Activated naive CD8-positive, alpha-beta T cell (primary cell): ENCODE measurements at regions not wholly inside any gene's neighbourhood (a gene's known extent, or its start where the extent isn't known, plus 50 kb on each side); places are given as distances from the start of the nearest gene placed in this dataset.

ENCODE experiments used
- H3K27ac Mint-ChIP-seq: one replicate; pipeline ENCODE4 v1.8.0; 2021; ENCODE audit warnings: mixed read lengths
- H3K27me3 Mint-ChIP-seq: one replicate; pipeline ENCODE4 v1.8.0; 2021; ENCODE audit warnings: mixed read lengths
- H3K36me3 Mint-ChIP-seq: one replicate; pipeline ENCODE4 v1.8.0; 2021; ENCODE audit warnings: mixed read lengths
- H3K4me1 Mint-ChIP-seq: one replicate; pipeline ENCODE4 v1.8.0; 2021; ENCODE audit warnings: low read depth, mixed read lengths
- H3K4me3 Mint-ChIP-seq: one replicate; pipeline ENCODE4 v1.8.0; 2021; ENCODE audit warnings: mild to moderate bottlenecking, mixed read lengths
- H3K9me3 Mint-ChIP-seq: one replicate; pipeline ENCODE4 v1.8.0; 2021; ENCODE audit warnings: low read depth, mixed read lengths

- Mint-ChIP-seq H3K36me3 (no peaks in the 10 kb centered on the region), H3K27ac (no peak overlapping the region), H3K4me3 (no peak overlapping the region), H3K27me3 (no peaks in the 10 kb centered on the region), H3K4me1 (no peaks in the 10 kb centered on the region), H3K9me3 (no peaks in the 10 kb centered on the region)
Observed at GRCh38 chr18:38022234-38022633, 456.6 kb upstream of the CELF4 start.

- Mint-ChIP-seq H3K4me3 (no peak overlapping the region), H3K9me3 (no peaks in the 10 kb centered on the region), H3K36me3 (no peaks in the 10 kb centered on the region), H3K4me1 (no peaks in the 10 kb centered on the region), H3K27me3 (no peaks in the 10 kb centered on the region), H3K27ac (no peak overlapping the region)
Observed at GRCh38 chr18:38019292-38019691, 453.7 kb upstream of the CELF4 start.

GRCh38 chr18:38010971-38011857, 445.6 kb upstream of the CELF4 start:
- no peaks in the 10 kb centered on the region for H3K36me3 Mint-ChIP-seq

DNA sequence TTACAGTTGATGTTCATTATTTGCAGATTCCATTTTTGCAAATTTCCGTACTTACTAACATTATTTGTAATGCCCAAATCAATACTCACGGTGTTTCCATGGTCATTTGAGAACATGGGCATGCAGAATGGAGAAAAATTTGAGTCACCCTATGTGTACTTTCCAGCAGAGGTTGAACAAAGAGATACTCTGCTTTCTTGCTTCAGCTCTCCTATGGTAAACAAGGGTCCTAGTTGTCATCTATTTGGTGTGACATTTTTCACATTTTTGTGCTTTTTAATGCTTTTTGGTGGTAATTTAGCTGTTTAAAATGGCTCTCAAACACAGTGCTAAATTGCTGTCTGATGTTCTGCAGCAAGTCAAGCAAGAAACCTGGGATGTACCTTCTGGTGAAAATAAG, 444.4 kb upstream of the CELF4 start:
- Mint-ChIP-seq H3K9me3 (no peaks in the 10 kb centered on the region), H3K4me1 (no peaks in the 10 kb centered on the region), H3K36me3 (no peaks in the 10 kb centered on the region), H3K27me3 (no peaks in the 10 kb centered on the region), H3K27ac (no peak overlapping the region), H3K4me3 (no peak overlapping the region)

More at GRCh38 chr18:38010971-38011857, 445.6 kb upstream of the CELF4 start:
- Mint-ChIP-seq H3K27ac (no peak overlapping the region), H3K9me3 (no peaks in the 10 kb centered on the region), H3K4me1 (no peaks in the 10 kb centered on the region), H3K4me3 (no peak overlapping the region), H3K27me3 (no peaks in the 10 kb centered on the region)

- H3K4me1 Mint-ChIP-seq, result no peaks in the 10 kb centered on the region
- no peak overlapping the region for H3K4me3 Mint-ChIP-seq
- no peaks in the 10 kb centered on the region for H3K27me3 Mint-ChIP-seq
- no peak overlapping the region for H3K27ac Mint-ChIP-seq
- H3K9me3 Mint-ChIP-seq, result no peaks in the 10 kb centered on the region
- H3K36me3 Mint-ChIP-seq, result no peaks in the 10 kb centered on the region
Observed at GRCh38 chr18:38009320-38009719, 443.7 kb upstream of the CELF4 start.

GRCh38 chr18:38007676-38008330, 442.2 kb upstream of the CELF4 start:
- Mint-ChIP-seq H3K27me3 (no peaks in the 10 kb centered on the region), H3K27ac (no peak overlapping the region), H3K36me3 (no peaks in the 10 kb centered on the region), H3K9me3 (no peaks in the 10 kb centered on the region), H3K4me1 (no peaks in the 10 kb centered on the region), H3K4me3 (no peak overlapping the region)

DNA sequence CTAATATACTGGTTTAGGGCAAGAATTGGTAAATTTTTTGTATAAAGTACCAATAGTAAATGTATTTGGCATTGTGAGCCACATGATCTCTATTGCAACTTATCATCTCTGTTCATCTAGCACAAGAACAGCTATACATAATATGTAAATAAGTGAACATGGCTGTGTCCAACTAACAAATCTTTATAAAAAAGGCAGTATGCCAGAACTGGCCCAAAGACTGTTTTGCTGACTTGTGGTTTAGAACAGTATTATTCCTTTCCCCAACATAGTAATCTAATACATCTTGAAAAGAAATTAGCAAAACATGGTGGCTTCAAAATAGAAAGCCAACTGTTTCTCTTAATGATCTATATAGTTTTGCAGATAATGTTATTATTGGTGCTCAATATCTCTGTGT, 441.4 kb upstream of the CELF4 start:
- H3K27ac Mint-ChIP-seq, result no peak overlapping the region
- H3K9me3 Mint-ChIP-seq, result no peaks in the 10 kb centered on the region
- H3K27me3 Mint-ChIP-seq, result no peaks in the 10 kb centered on the region
- no peaks in the 10 kb centered on the region for H3K4me1 Mint-ChIP-seq
- H3K4me3 Mint-ChIP-seq, result no peak overlapping the region
- no peaks in the 10 kb centered on the region for H3K36me3 Mint-ChIP-seq

DNA sequence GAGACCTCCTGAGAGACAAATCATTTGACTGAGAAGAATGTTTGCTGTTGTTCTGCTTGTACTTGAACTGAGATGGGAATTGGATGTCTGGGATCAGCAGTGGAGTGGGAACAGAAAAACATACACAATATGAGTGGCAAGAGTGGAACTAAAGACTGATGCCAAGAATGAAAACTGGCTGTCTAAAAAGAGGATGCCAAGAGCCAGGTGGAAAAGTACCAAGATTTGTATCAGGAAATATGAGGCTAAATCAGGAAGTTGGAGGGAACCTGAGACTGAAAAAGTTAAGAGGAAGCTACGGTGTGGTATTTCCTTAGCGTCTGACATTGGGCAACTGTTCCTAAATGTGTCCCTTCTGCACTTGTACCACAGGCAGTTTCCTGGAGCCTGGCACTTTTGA, 440.9 kb upstream of the CELF4 start:
- Mint-ChIP-seq H3K27ac (no peak overlapping the region), H3K9me3 (no peaks in the 10 kb centered on the region), H3K4me3 (no peak overlapping the region), H3K36me3 (no peaks in the 10 kb centered on the region), H3K4me1 (no peaks in the 10 kb centered on the region), H3K27me3 (no peaks in the 10 kb centered on the region)

DNA sequence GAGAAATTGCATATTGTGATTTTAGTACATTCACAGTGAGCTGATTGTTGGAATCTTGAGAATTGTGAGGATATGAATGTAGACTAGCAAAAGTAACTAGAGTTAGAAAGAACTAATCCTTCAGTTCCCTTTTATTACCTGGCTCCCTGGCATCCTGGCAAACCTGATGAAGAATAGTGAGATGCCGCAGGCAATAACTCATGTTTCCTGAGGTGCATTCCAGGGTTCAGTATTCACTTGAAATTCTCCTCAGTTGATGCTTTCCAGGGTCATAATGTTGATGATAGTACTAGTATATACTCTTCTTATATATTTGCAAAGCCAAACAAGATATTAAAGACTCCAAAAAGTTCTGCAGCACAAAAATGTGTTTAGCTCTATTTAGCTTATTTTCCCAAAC, 432.1 kb upstream of the CELF4 start:
- H3K27me3 Mint-ChIP-seq, result no peaks in the 10 kb centered on the region
- H3K36me3 Mint-ChIP-seq, result no peaks in the 10 kb centered on the region
- H3K4me3 Mint-ChIP-seq, result no peak overlapping the region
- no peaks in the 10 kb centered on the region for H3K4me1 Mint-ChIP-seq
- H3K9me3 Mint-ChIP-seq, result no peaks in the 10 kb centered on the region
- no peak overlapping the region for H3K27ac Mint-ChIP-seq

GRCh38 chr18:37987901-37988300, 422.3 kb upstream of the CELF4 start:
- no peak overlapping the region for H3K27ac Mint-ChIP-seq
- H3K36me3 Mint-ChIP-seq, result no peaks in the 10 kb centered on the region
- no peaks in the 10 kb centered on the region for H3K9me3 Mint-ChIP-seq
- H3K27me3 Mint-ChIP-seq, result no peaks in the 10 kb centered on the region
- H3K4me3 Mint-ChIP-seq, result no peak overlapping the region
- H3K4me1 Mint-ChIP-seq, result no peaks in the 10 kb centered on the region

DNA sequence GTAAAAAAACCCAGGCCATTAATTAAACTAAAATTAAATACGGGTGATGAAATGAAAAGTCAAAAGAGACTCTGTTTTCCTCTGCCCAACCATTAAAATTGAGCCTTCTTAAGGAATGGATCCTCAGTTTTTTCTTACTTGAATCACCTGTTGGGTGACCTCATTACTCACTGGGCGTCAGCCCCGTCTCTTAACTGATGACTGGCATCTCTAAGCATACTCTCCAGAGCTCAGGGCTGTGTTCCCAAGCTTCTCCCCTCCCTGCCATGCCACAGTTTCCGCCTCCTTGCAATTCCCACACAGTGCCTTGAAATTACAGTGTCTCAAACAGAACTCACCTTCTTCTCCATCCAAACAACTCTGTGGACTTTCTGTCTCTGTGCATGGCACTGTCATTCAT, 421.1 kb upstream of the CELF4 start:
- H3K4me3 Mint-ChIP-seq, result no peak overlapping the region
- no peak overlapping the region for H3K27ac Mint-ChIP-seq
- H3K27me3 Mint-ChIP-seq, result no peaks in the 10 kb centered on the region
- H3K9me3 Mint-ChIP-seq, result no peaks in the 10 kb centered on the region
- H3K36me3 Mint-ChIP-seq, result no peaks in the 10 kb centered on the region
- H3K4me1 Mint-ChIP-seq, result no peaks in the 10 kb centered on the region

DNA sequence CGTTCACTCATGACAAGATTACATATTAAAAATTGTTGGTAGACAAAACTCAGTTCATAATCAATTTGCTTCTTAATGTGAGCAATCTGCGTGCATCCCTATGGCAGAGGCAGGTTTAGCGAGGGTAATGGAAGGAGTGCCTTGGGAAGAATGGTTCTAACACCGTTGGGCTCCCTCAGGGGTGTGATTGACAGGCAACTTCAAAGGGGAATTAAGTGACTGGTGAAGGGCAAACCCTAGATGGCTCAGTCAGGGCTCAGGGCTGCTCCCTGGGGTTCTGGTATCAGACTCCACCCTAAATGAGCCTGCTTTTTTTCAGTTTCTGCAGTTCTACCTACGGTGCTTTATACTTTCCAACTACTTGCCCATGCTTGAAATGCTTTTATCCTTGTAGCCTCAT, 419.5 kb upstream of the CELF4 start:
- no peaks in the 10 kb centered on the region for H3K36me3 Mint-ChIP-seq
- H3K27me3 Mint-ChIP-seq, result no peaks in the 10 kb centered on the region
- H3K4me1 Mint-ChIP-seq, result no peaks in the 10 kb centered on the region
- H3K27ac Mint-ChIP-seq, result no peak overlapping the region
- H3K4me3 Mint-ChIP-seq, result no peak overlapping the region
- no peaks in the 10 kb centered on the region for H3K9me3 Mint-ChIP-seq

GRCh38 chr18:37980556-37980955, 415.0 kb upstream of the CELF4 start:
- Mint-ChIP-seq H3K4me3 (no peak overlapping the region), H3K36me3 (no peaks in the 10 kb centered on the region), H3K4me1 (no peaks in the 10 kb centered on the region), H3K27me3 (no peaks in the 10 kb centered on the region), H3K27ac (no peak overlapping the region), H3K9me3 (peaks cover 6% of the 10 kb centered on the region)

DNA sequence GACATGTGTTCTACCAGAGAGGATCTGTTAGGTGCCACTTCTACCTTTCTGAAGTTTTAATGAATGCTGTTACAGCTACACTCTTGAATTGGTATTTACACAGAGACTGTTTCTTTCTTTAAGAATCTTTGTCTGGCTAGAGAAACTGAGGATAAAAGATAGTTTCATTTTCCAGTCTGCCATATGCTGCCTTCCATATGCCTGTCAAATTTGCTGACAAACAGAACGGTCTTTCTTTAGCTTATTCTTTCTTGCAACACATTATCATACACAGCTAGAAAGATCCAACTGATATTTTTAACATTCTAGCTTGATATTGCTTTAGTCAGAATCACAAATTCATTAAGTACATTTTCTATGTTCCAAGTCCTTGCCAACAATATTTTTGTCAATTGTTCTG, 409.8 kb upstream of the CELF4 start:
- no peaks in the 10 kb centered on the region for H3K27me3 Mint-ChIP-seq
- H3K27ac Mint-ChIP-seq, result no peak overlapping the region
- peaks cover 10% of the 10 kb centered on the region for H3K9me3 Mint-ChIP-seq
- H3K4me1 Mint-ChIP-seq, result no peaks in the 10 kb centered on the region
- no peak overlapping the region for H3K4me3 Mint-ChIP-seq
- peaks cover 2% of the 10 kb centered on the region for H3K36me3 Mint-ChIP-seq

GRCh38 chr18:37967261-37967660, 401.7 kb upstream of the CELF4 start:
- H3K36me3 Mint-ChIP-seq, result no peaks in the 10 kb centered on the region
- no peak overlapping the region for H3K4me3 Mint-ChIP-seq
- H3K27ac Mint-ChIP-seq, result no peak overlapping the region
- no peaks in the 10 kb centered on the region for H3K4me1 Mint-ChIP-seq
- H3K9me3 Mint-ChIP-seq, result peaks cover 6% of the 10 kb centered on the region
- H3K27me3 Mint-ChIP-seq, result no peaks in the 10 kb centered on the region

GRCh38 chr18:37965572-37965970, 400.0 kb upstream of the CELF4 start:
- no peaks in the 10 kb centered on the region for H3K27me3 Mint-ChIP-seq
- H3K36me3 Mint-ChIP-seq, result no peaks in the 10 kb centered on the region
- H3K4me3 Mint-ChIP-seq, result no peak overlapping the region
- peaks cover 7% of the 10 kb centered on the region for H3K9me3 Mint-ChIP-seq
- no peak overlapping the region for H3K27ac Mint-ChIP-seq
- H3K4me1 Mint-ChIP-seq, result no peaks in the 10 kb centered on the region
